ENCODE measurements at regions not wholly inside any gene's neighbourhood (a gene's known extent, or its start where the extent isn't known, plus 50 kb on each side); places are given as distances from the start of the nearest gene placed in this dataset.

- Histone ChIP-seq H3K79me2 (ENCODE audit: insufficient read depth, low read depth) (no peaks in the 10 kb centered on the region), H3K4me3 (IDR thresholded peaks at IDR 0.05; ENCODE audit: insufficient read depth, low read depth, low read length) (no peak overlapping the region), H3K9ac (no peak overlapping the region), H3K4me1 (ENCODE audit: low read depth, poor library complexity, severe bottlenecking) (no peaks in the 10 kb centered on the region), H3K36me3 (ENCODE audit: insufficient read depth) (no peaks in the 10 kb centered on the region), H4K20me1 (ENCODE audit: insufficient read depth) (no peaks in the 10 kb centered on the region), H3K4me2 (no peak overlapping the region), H3K27ac (no peak overlapping the region), H3K27me3 (ENCODE audit: insufficient read depth, low read depth) (no peaks in the 10 kb centered on the region), H2AFZ (ENCODE audit: low read depth) (no peak overlapping the region)
- no peak for TF ChIP-seq CTCF (conservative IDR thresholded peaks at IDR 0.05; ENCODE audit: low read depth, low read length)
These were observed 160.9 kb downstream of the SMIM20 start for GRCh38 chr4:26074712-26075430.

GRCh38 chr4:26075583-26075982, 161.6 kb downstream of the SMIM20 start:
- Histone ChIP-seq H3K4me2 (no peak overlapping the region), H3K79me2 (ENCODE audit: insufficient read depth, low read depth) (no peaks in the 10 kb centered on the region), H4K20me1 (ENCODE audit: insufficient read depth) (no peaks in the 10 kb centered on the region), H3K4me1 (ENCODE audit: low read depth, poor library complexity, severe bottlenecking) (no peaks in the 10 kb centered on the region), H3K27me3 (ENCODE audit: insufficient read depth, low read depth) (no peaks in the 10 kb centered on the region), H3K27ac (no peak overlapping the region), H3K36me3 (ENCODE audit: insufficient read depth) (no peaks in the 10 kb centered on the region), H2AFZ (ENCODE audit: low read depth) (no peak overlapping the region), H3K4me3 (IDR thresholded peaks at IDR 0.05; ENCODE audit: insufficient read depth, low read depth, low read length) (no peak overlapping the region), H3K9ac (no peak overlapping the region)
- no peak for TF ChIP-seq CTCF (conservative IDR thresholded peaks at IDR 0.05; ENCODE audit: low read depth, low read length)

GRCh38 chr4:26076000-26076587, 162.1 kb downstream of the SMIM20 start:
- H3K36me3 ChIP-seq (ENCODE audit: insufficient read depth): no peaks in the 10 kb centered on the region
- H4K20me1 ChIP-seq (ENCODE audit: insufficient read depth): no peaks in the 10 kb centered on the region
- no peak overlapping the region for H3K4me3 ChIP-seq (IDR thresholded peaks at IDR 0.05; ENCODE audit: insufficient read depth, low read depth, low read length)
- TF ChIP-seq CTCF (conservative IDR thresholded peaks at IDR 0.05; ENCODE audit: low read depth, low read length): no peak
- H3K27ac ChIP-seq: no peak overlapping the region
- no peak overlapping the region for H3K9ac ChIP-seq
- H2AFZ ChIP-seq (ENCODE audit: low read depth): no peak overlapping the region
- no peak overlapping the region for H3K4me2 ChIP-seq
- no peaks in the 10 kb centered on the region for H3K79me2 ChIP-seq (ENCODE audit: insufficient read depth, low read depth)
- H3K27me3 ChIP-seq (ENCODE audit: insufficient read depth, low read depth): no peaks in the 10 kb centered on the region
- no peaks in the 10 kb centered on the region for H3K4me1 ChIP-seq (ENCODE audit: low read depth, poor library complexity, severe bottlenecking)

GRCh38 chr4:26076896-26077295, 162.9 kb downstream of the SMIM20 start:
- Histone ChIP-seq H3K36me3 (ENCODE audit: insufficient read depth) (no peaks in the 10 kb centered on the region), H3K4me1 (ENCODE audit: low read depth, poor library complexity, severe bottlenecking) (no peaks in the 10 kb centered on the region), H3K79me2 (ENCODE audit: insufficient read depth, low read depth) (no peaks in the 10 kb centered on the region), H4K20me1 (ENCODE audit: insufficient read depth) (no peaks in the 10 kb centered on the region), H3K4me2 (no peak overlapping the region), H3K4me3 (IDR thresholded peaks at IDR 0.05; ENCODE audit: insufficient read depth, low read depth, low read length) (no peak overlapping the region), H2AFZ (ENCODE audit: low read depth) (no peak overlapping the region), H3K9ac (no peak overlapping the region), H3K27ac (no peak overlapping the region), H3K27me3 (ENCODE audit: insufficient read depth, low read depth) (no peaks in the 10 kb centered on the region)
- TF ChIP-seq CTCF (conservative IDR thresholded peaks at IDR 0.05; ENCODE audit: low read depth, low read length): no peak

Data from KMS-11 (cell line).